ENCODE measurements at regions not wholly inside any gene's neighbourhood (a gene's known extent, or its start where the extent isn't known, plus 50 kb on each side); places are given as distances from the start of the nearest gene placed in this dataset.

GRCh38 chr3:16825617-16826204 lies 59.0 kb upstream of the PLCL2 start:
- Histone ChIP-seq H3K9me3 (ENCODE audit: low read length) (no peaks in the 10 kb centered on the region), H2AFZ (ENCODE audit: low read depth, low read length) (no peak overlapping the region), H3K9me2 (ENCODE audit: insufficient read depth, low read length) (no peaks in the 10 kb centered on the region), H3K4me2 (ENCODE audit: low read length) (no peak overlapping the region), H3K4me3 (ENCODE audit: low read length) (no peak overlapping the region), H3K79me2 (replicated peaks; ENCODE audit: insufficient read depth, low read length) (no peaks in the 10 kb centered on the region), H3F3A (ENCODE audit: insufficient read depth, low read length, poor library complexity, severe bottlenecking) (no peaks in the 10 kb centered on the region), H3K27me3 (ENCODE audit: insufficient read depth, low read depth, low read length) (no peaks in the 10 kb centered on the region), H3K9ac (ENCODE audit: low read length) (no peak overlapping the region), H3K36me3 (ENCODE audit: insufficient read depth, low read length) (no peaks in the 10 kb centered on the region), H4K20me1 (ENCODE audit: insufficient read depth) (no peaks in the 10 kb centered on the region), H3K27ac (ENCODE audit: low read length) (no peak overlapping the region)
- TF ChIP-seq CTCF (IDR thresholded peaks at IDR 0.05; ENCODE audit: poor library complexity, severe bottlenecking) = no peak
- no peak for TF ChIP-seq RAD21 (conservative IDR thresholded peaks at IDR 0.05)
- TF ChIP-seq EZH2 (IDR thresholded peaks at IDR 0.05; ENCODE audit: borderline replicate concordance, insufficient read depth, low read length, poor library complexity, severe bottlenecking) = no peak
- no peak for TF ChIP-seq TAF1 (IDR thresholded peaks at IDR 0.05; ENCODE audit: low read depth)
- TF ChIP-seq POLR2AphosphoS5 (IDR thresholded peaks at IDR 0.05) = no peak

- Histone ChIP-seq H3K27me3 (ENCODE audit: insufficient read depth, low read depth, low read length) (no peaks in the 10 kb centered on the region), H3K9me3 (ENCODE audit: low read length) (no peaks in the 10 kb centered on the region), H3K79me2 (replicated peaks; ENCODE audit: insufficient read depth, low read length) (no peaks in the 10 kb centered on the region), H3K27ac (ENCODE audit: low read length) (no peak overlapping the region), H3K4me2 (ENCODE audit: low read length) (no peak overlapping the region), H3K9me2 (ENCODE audit: insufficient read depth, low read length) (no peaks in the 10 kb centered on the region), H4K20me1 (ENCODE audit: insufficient read depth) (no peaks in the 10 kb centered on the region), H3K36me3 (ENCODE audit: insufficient read depth, low read length) (no peaks in the 10 kb centered on the region), H3K4me3 (ENCODE audit: low read length) (no peak overlapping the region), H2AFZ (ENCODE audit: low read depth, low read length) (no peak overlapping the region), H3F3A (ENCODE audit: insufficient read depth, low read length, poor library complexity, severe bottlenecking) (no peaks in the 10 kb centered on the region), H3K9ac (ENCODE audit: low read length) (no peak overlapping the region)
- no peak for TF ChIP-seq CTCF (IDR thresholded peaks at IDR 0.05; ENCODE audit: poor library complexity, severe bottlenecking)
- no peak for TF ChIP-seq POLR2AphosphoS5 (IDR thresholded peaks at IDR 0.05)
- no peak for TF ChIP-seq SMC3 (conservative IDR thresholded peaks at IDR 0.05; ENCODE audit: poor library complexity)
- no peak for TF ChIP-seq TAF1 (IDR thresholded peaks at IDR 0.05; ENCODE audit: low read depth)
- TF ChIP-seq MXI1 (conservative IDR thresholded peaks at IDR 0.05; ENCODE audit: poor library complexity, severe bottlenecking) = no peak
- no peak for TF ChIP-seq EP300 (conservative IDR thresholded peaks at IDR 0.05; ENCODE audit: poor library complexity, severe bottlenecking)
- no peak for TF ChIP-seq RAD21 (conservative IDR thresholded peaks at IDR 0.05)
- no peak for TF ChIP-seq REST (IDR thresholded peaks at IDR 0.05; ENCODE audit: borderline replicate concordance)
Measured at GRCh38 chr3:16828815-16829214, 55.9 kb upstream of the PLCL2 start.
